SJSA1 (cell line): ENCODE measurements at regions not wholly inside any gene's neighbourhood (a gene's known extent, or its start where the extent isn't known, plus 50 kb on each side); places are given as distances from the start of the nearest gene placed in this dataset.
"Not testable (repeated sequence)": the region's sequence is repeated elsewhere in the genome, so short reads cannot be mapped to it uniquely, and the experiment has no call there.

Experiments used
- DNase-seq, 2 experiments: peaks; one replicate each; pipeline ENCODE4 v3.0.0-alpha.2; 2015 to 2020; ENCODE audit warnings: low spot score in 2 of 2, low read depth in 1 of 2
- H3K27ac ChIP-seq: fragments of 250-450 bp; sonication (Bioruptor Pico); 2 replicates; pipeline ENCODE4 v1.5.1; 2020; ENCODE audit warnings: mild to moderate bottlenecking, moderate library complexity
- H3K27me3 ChIP-seq: fragments of 250-450 bp; sonication (Bioruptor Pico); replicated peaks from 2 replicates; pipeline ENCODE4 v1.5.1; 2020; ENCODE audit warnings: mild to moderate bottlenecking, moderate library complexity
- H3K36me3 ChIP-seq: fragments of 250-450 bp; sonication (Bioruptor Pico); 2 replicates; pipeline ENCODE4 v1.5.1; 2020; ENCODE audit warnings: mild to moderate bottlenecking
- H3K4me1 ChIP-seq: fragments of 250-450 bp; sonication (Bioruptor Pico); replicated peaks from 2 replicates; pipeline ENCODE4 v1.6.1; 2021; ENCODE audit warnings: mild to moderate bottlenecking
- H3K4me3 ChIP-seq: fragments of 250-450 bp; sonication (Bioruptor Pico); 2 replicates; pipeline ENCODE4 v1.5.1; 2020; ENCODE audit warnings: mild to moderate bottlenecking
- H3K9me3 ChIP-seq: fragments of 250-450 bp; sonication (Bioruptor Pico); replicated peaks from 2 replicates; pipeline ENCODE4 v1.5.1; 2020; ENCODE audit warnings: mild to moderate bottlenecking

- no peaks in the 10 kb centered on the region for H3K9me3 ChIP-seq
- H3K27me3 ChIP-seq: no peaks in the 10 kb centered on the region
- H3K36me3 ChIP-seq: peaks cover 5% of the 10 kb centered on the region
- no peak overlapping the region for H3K27ac ChIP-seq
- no peak for DNase-seq
- no peak overlapping the region for H3K4me3 ChIP-seq
- peaks cover 8% of the 10 kb centered on the region for H3K4me1 ChIP-seq
Observed at GRCh38 chr2:10193851-10194820, 71.6 kb downstream of the RRM2 start.

- no peaks in the 10 kb centered on the region; the same call in 1 of the 2 replicates for H3K36me3 ChIP-seq
- no peak overlapping the region for H3K27ac ChIP-seq
- H3K4me3 ChIP-seq: no peak overlapping the region
- H3K27me3 ChIP-seq: no peaks in the 10 kb centered on the region
- no peak for DNase-seq
- H3K9me3 ChIP-seq: no peaks in the 10 kb centered on the region
- peaks cover 8% of the 10 kb centered on the region for H3K4me1 ChIP-seq
Observed at GRCh38 chr2:10195278-10196109, 73.0 kb downstream of the RRM2 start.

- H3K9me3 ChIP-seq: no peaks in the 10 kb centered on the region
- peaks cover 8% of the 10 kb centered on the region for H3K4me1 ChIP-seq
- H3K27ac ChIP-seq: no peak overlapping the region
- no peak overlapping the region for H3K4me3 ChIP-seq
- no peaks in the 10 kb centered on the region for H3K27me3 ChIP-seq
- H3K36me3 ChIP-seq: no peaks in the 10 kb centered on the region; the same call in 1 of the 2 replicates
- DNase-seq: no peak
Observed at GRCh38 chr2:10196110-10196892, 73.8 kb downstream of the RRM2 start.

GRCh38 chr2:10196948-10197696, 74.6 kb downstream of the RRM2 start:
- no peaks in the 10 kb centered on the region; the same call in 1 of the 2 replicates for H3K36me3 ChIP-seq
- peaks cover 8% of the 10 kb centered on the region for H3K4me1 ChIP-seq
- H3K27ac ChIP-seq: no peak overlapping the region
- H3K4me3 ChIP-seq: no peak overlapping the region
- H3K27me3 ChIP-seq: no peaks in the 10 kb centered on the region
- DNase-seq: no peak
- no peaks in the 10 kb centered on the region for H3K9me3 ChIP-seq

GRCh38 chr2:10197697-10198076, 75.1 kb downstream of the RRM2 start:
- no peaks in the 10 kb centered on the region for H3K9me3 ChIP-seq
- peaks cover 8% of the 10 kb centered on the region for H3K4me1 ChIP-seq
- DNase-seq: no peak
- no peak overlapping the region for H3K27ac ChIP-seq
- no peaks in the 10 kb centered on the region; the same call in 1 of the 2 replicates for H3K36me3 ChIP-seq
- H3K27me3 ChIP-seq: no peaks in the 10 kb centered on the region
- H3K4me3 ChIP-seq: no peak overlapping the region

GRCh38 chr2:10198482-10198881, 75.9 kb downstream of the RRM2 start:
- H3K9me3 ChIP-seq, H3K36me3 ChIP-seq, H3K27me3 ChIP-seq, H3K4me3 ChIP-seq, DNase-seq, H3K4me1 ChIP-seq, H3K27ac ChIP-seq: not testable (repeated sequence)

GRCh38 chr2:10201201-10201600, 78.7 kb downstream of the RRM2 start:
- Histone ChIP-seq H3K9me3 (no peaks in the 10 kb centered on the region), H3K4me1 (no peaks in the 10 kb centered on the region), H3K36me3 (no peaks in the 10 kb centered on the region), H3K27me3 (no peaks in the 10 kb centered on the region), H3K27ac (no peak overlapping the region), H3K4me3 (no peak overlapping the region)
- no peak for DNase-seq

- Histone ChIP-seq H3K36me3 (no peaks in the 10 kb centered on the region), H3K27me3 (no peaks in the 10 kb centered on the region), H3K9me3 (no peaks in the 10 kb centered on the region), H3K4me1 (no peaks in the 10 kb centered on the region), H3K4me3 (no peak overlapping the region), H3K27ac (no peak overlapping the region)
- DNase-seq: no peak
Observed at GRCh38 chr2:10202131-10202665, 79.7 kb downstream of the RRM2 start.

- no peaks in the 10 kb centered on the region for H3K4me1 ChIP-seq
- no peak overlapping the region for H3K27ac ChIP-seq
- no peak overlapping the region for H3K4me3 ChIP-seq
- no peaks in the 10 kb centered on the region for H3K27me3 ChIP-seq
- no peaks in the 10 kb centered on the region for H3K9me3 ChIP-seq
- DNase-seq: no peak
- no peaks in the 10 kb centered on the region for H3K36me3 ChIP-seq
Observed at GRCh38 chr2:10204326-10205161, 82.0 kb downstream of the RRM2 start.

- H3K9me3 ChIP-seq: no peaks in the 10 kb centered on the region
- H3K27me3 ChIP-seq: no peaks in the 10 kb centered on the region
- no peaks in the 10 kb centered on the region for H3K36me3 ChIP-seq
- no peaks in the 10 kb centered on the region for H3K4me1 ChIP-seq
- no peak for DNase-seq
- no peak overlapping the region for H3K4me3 ChIP-seq
- no peak overlapping the region for H3K27ac ChIP-seq
Observed at GRCh38 chr2:10205162-10205475, 82.6 kb downstream of the RRM2 start.

GRCh38 chr2:10208736-10209135, 86.2 kb downstream of the RRM2 start:
- H3K9me3 ChIP-seq: no peaks in the 10 kb centered on the region
- no peak for DNase-seq
- H3K27me3 ChIP-seq: no peaks in the 10 kb centered on the region
- H3K4me1 ChIP-seq: no peaks in the 10 kb centered on the region
- H3K27ac ChIP-seq: no peak overlapping the region
- H3K4me3 ChIP-seq: no peak overlapping the region
- no peaks in the 10 kb centered on the region for H3K36me3 ChIP-seq

- no peak for DNase-seq
- H3K9me3 ChIP-seq: no peaks in the 10 kb centered on the region
- no peaks in the 10 kb centered on the region for H3K36me3 ChIP-seq
- H3K27me3 ChIP-seq: no peaks in the 10 kb centered on the region
- no peak overlapping the region for H3K27ac ChIP-seq
- no peak overlapping the region for H3K4me3 ChIP-seq
- no peaks in the 10 kb centered on the region for H3K4me1 ChIP-seq
Observed at GRCh38 chr2:10209406-10209935, 86.9 kb downstream of the RRM2 start.
